ENCODE measurements at regions not wholly inside any gene's neighbourhood (a gene's known extent, or its start where the extent isn't known, plus 50 kb on each side); places are given as distances from the start of the nearest gene placed in this dataset.

GRCh38 chr1:191590578-191590977, 567.7 kb upstream of the RGS18 start:
- TF ChIP-seq POLR2A (IDR thresholded peaks at IDR 0.05; ENCODE audit: low read depth, low read length), result no peak
- no peak for TF ChIP-seq TAF1 (IDR thresholded peaks at IDR 0.05; ENCODE audit: low read depth, low read length)

All from GM12891 (cell line).